Erythroblast (primary cell): ENCODE measurements at regions not wholly inside any gene's neighbourhood (a gene's known extent, or its start where the extent isn't known, plus 50 kb on each side); places are given as distances from the start of the nearest gene placed in this dataset.

ENCODE experiments used
- GATA1 ChIP-seq: IDR thresholded peaks from 2 replicates; pipeline ENCODE4 v1.6.1; 2011; ENCODE audit warnings: low read depth, mild to moderate bottlenecking, control low read depth, low read length, moderate library complexity
- POLR2A ChIP-seq: IDR thresholded peaks from 2 replicates; pipeline ENCODE4 v1.6.1; 2011; ENCODE audit warnings: mild to moderate bottlenecking, low read length

- TF ChIP-seq POLR2A, result peak; percentile 29
- no peak for TF ChIP-seq GATA1
These were observed 52.5 kb upstream of the FOXN3 start for GRCh38 chr14:89469210-89470198.
